GM12878 (cell line): ENCODE measurements at regions not wholly inside any gene's neighbourhood (a gene's known extent, or its start where the extent isn't known, plus 50 kb on each side); places are given as distances from the start of the nearest gene placed in this dataset.

Source experiments
- ATAC-seq: fragments of 200-7000 bp; cut with Tn5 transposase; 3 replicates; pipeline ENCODE4 v1.9.1; 2020; ENCODE audit warnings: mild to moderate bottlenecking, moderate library complexity
- BruUV-seq: library from RNA; stranded (reverse); fragments of 400-500 nt; replicated peaks from 2 replicates; lab custom pipeline; 2021; lab: Mats Ljungman, UMichigan
- CTCF ChIA-PET: fragments of 300-600 bp; sonication (Branson Sonifier 250); formaldehyde crosslinking; extraction: SDS; loops from one replicate; lab custom pipeline; 2021; ENCODE audit warnings: inconsistent platforms; lab: Yijun Ruan, JAX
- POLR2A ChIA-PET: fragments of 350-600 bp; formaldehyde crosslinking; extraction: SDS; loops from one replicate; lab custom pipeline; 2021; ENCODE audit warnings: inconsistent platforms; lab: Charles Lee
- RAD21 ChIA-PET: fragments of 300-600 bp; sonication (Branson Sonifier 250); formaldehyde crosslinking; loops from one replicate; lab custom pipeline; 2023; ENCODE audit warnings: antibody characterized with exemption; ENCODE audit not compliant: unreplicated experiment; lab: Charles Lee
- SMC1A ChIA-PET: fragments of 300-600 bp; sonication (Branson Sonifier 250); formaldehyde crosslinking; loops from one replicate; lab custom pipeline; 2023; ENCODE audit not compliant: unreplicated experiment, uncharacterized antibody; lab: Charles Lee
- DNase-seq: peaks from one replicate; pipeline ENCODE4 v3.0.0-alpha.2; 2011; ENCODE audit warnings: low read depth, low spot score
- FAIRE-seq: peaks from 3 replicates; lab custom pipeline; 2011; peaks lifted over from hg19 to GRCh38; lab: Jason Lieb, UNC
- H2AFZ ChIP-seq: 2 replicates; pipeline ENCODE4 v1.6.0; 2011; ENCODE audit warnings: low read depth, low read length, control low read depth; ENCODE audit not compliant: control insufficient read depth
- H3K27ac ChIP-seq: 2 replicates; pipeline ENCODE4 v1.5.1; 2011; ENCODE audit warnings: control low read depth; ENCODE audit not compliant: control insufficient read depth, insufficient read depth
- H3K27me3 ChIP-seq, 2 experiments: replicated peaks in 1 of 2; 2 replicates each; pipeline versions ENCODE4 v1.6.0 to v1.6.1; 2011; ENCODE audit warnings: low read length in 1 of 2; ENCODE audit not compliant: control insufficient read depth in 2 of 2, insufficient read depth in 2 of 2
- H3K36me3 ChIP-seq, 2 experiments: 2 replicates each; pipeline ENCODE4 v1.5.1; 2011; ENCODE audit warnings: low read length in 1 of 2; ENCODE audit not compliant: control insufficient read depth in 2 of 2, insufficient read depth in 2 of 2
- H3K4me1 ChIP-seq: 2 replicates; pipeline ENCODE4 v1.6.1; 2011; ENCODE audit warnings: mild to moderate bottlenecking, low read length, moderate library complexity, mixed read lengths; ENCODE audit not compliant: control insufficient read depth, insufficient read depth
- H3K4me2 ChIP-seq: 2 replicates; pipeline ENCODE4 v1.6.0; 2011; ENCODE audit warnings: control low read depth; ENCODE audit not compliant: control insufficient read depth, insufficient read depth
- H3K4me3 ChIP-seq: fragments of 200-600 bp; sonication (generic); 2 replicates; pipeline ENCODE4 v1.5.1; 2016
- H3K79me2 ChIP-seq: 2 replicates; pipeline ENCODE4 v1.6.0; 2011; ENCODE audit warnings: low read length; ENCODE audit not compliant: control insufficient read depth, insufficient read depth
- H3K9ac ChIP-seq: 2 replicates; pipeline ENCODE4 v1.8.0; 2011; ENCODE audit warnings: low read length, control low read depth, mixed read lengths; ENCODE audit not compliant: control insufficient read depth, insufficient read depth
- H3K9me3 ChIP-seq: replicated peaks from 3 replicates; pipeline ENCODE4 v1.5.1; 2011; ENCODE audit warnings: mild to moderate bottlenecking, low read length; ENCODE audit not compliant: control insufficient read depth, insufficient read depth
- H4K20me1 ChIP-seq: 2 replicates; pipeline ENCODE4 v1.6.0; 2011; ENCODE audit not compliant: control insufficient read depth, insufficient read depth
- EGR1 ChIP-seq, 2 experiments: IDR thresholded peaks; 1 replicate in 1 of 2; 2 replicates in 1 of 2; pipeline ENCODE4 v1.6.1; 2011 to 2012; ENCODE audit warnings: low read depth in 2 of 2, low read length in 2 of 2, borderline replicate concordance in 1 of 2, mild to moderate bottlenecking in 1 of 2, moderate library complexity in 1 of 2
- ETV6 ChIP-seq, 2 experiments: fragments of 450-650 bp in 1 of 2; IDR thresholded peaks in 1 of 2; conservative IDR thresholded peaks in 1 of 2; 2 replicates each; pipeline ENCODE4 v1.6.1; 2014; ENCODE audit warnings: antibody characterized with exemption in 1 of 2, borderline replicate concordance in 1 of 2, low read depth in 1 of 2, mild to moderate bottlenecking in 1 of 2, moderate library complexity in 1 of 2
- GABPA ChIP-seq: IDR thresholded peaks from 2 replicates; pipeline ENCODE4 v1.6.1; 2014; ENCODE audit warnings: antibody characterized with exemption, low read depth, mild to moderate bottlenecking, inconsistent platforms
- KAT2A ChIP-seq: conservative IDR thresholded peaks from 2 replicates; pipeline ENCODE4 v1.6.1; 2011; ENCODE audit warnings: low read depth, low read length; ENCODE audit not compliant: control insufficient read depth
- POLR2A ChIP-seq: IDR thresholded peaks from 2 replicates; pipeline ENCODE4 v1.6.1; 2011; ENCODE audit warnings: low read depth, mild to moderate bottlenecking, low read length
- RUNX3 ChIP-seq: IDR thresholded peaks from 2 replicates; pipeline ENCODE4 v1.6.1; 2012; ENCODE audit warnings: low read length, inconsistent platforms
- SMAD1 ChIP-seq: fragments of 450-650 bp; IDR thresholded peaks from 2 replicates; pipeline ENCODE4 v1.6.1; 2018; ENCODE audit warnings: mild to moderate bottlenecking, low read depth; ENCODE audit not compliant: partially characterized antibody
- SRF ChIP-seq, 2 experiments: IDR thresholded peaks; 2 replicates each; pipeline ENCODE4 v1.6.1; 2011; ENCODE audit warnings: low read depth in 2 of 2, low read length in 2 of 2, mild to moderate bottlenecking in 1 of 2, moderate library complexity in 1 of 2
- TCF3 ChIP-seq: IDR thresholded peaks from 2 replicates; pipeline ENCODE4 v1.6.1; 2012; ENCODE audit warnings: low read depth, mild to moderate bottlenecking, low read length, borderline replicate concordance; ENCODE audit not compliant: insufficient read depth
- USF1 ChIP-seq: IDR thresholded peaks from 2 replicates; pipeline ENCODE4 v1.6.1; 2011; ENCODE audit warnings: borderline replicate concordance, low read depth, mild to moderate bottlenecking, moderate library complexity, mixed read lengths, low read length; ENCODE audit not compliant: insufficient read depth; ENCODE audit errors: extremely low read length
- WRNIP1 ChIP-seq: IDR thresholded peaks from 2 replicates; pipeline ENCODE4 v1.6.1; 2011; ENCODE audit warnings: low read depth, low read length, improper control_type of control experiment, borderline replicate concordance
- ZBTB33 ChIP-seq: fragments of 450-650 bp; IDR thresholded peaks from 2 replicates; pipeline ENCODE4 v1.6.1; 2017; ENCODE audit warnings: mild to moderate bottlenecking
- ZNF24 ChIP-seq: fragments of 450-650 bp; IDR thresholded peaks from 2 replicates; pipeline ENCODE4 v1.6.1; 2017; ENCODE audit warnings: antibody characterized with exemption, mild to moderate bottlenecking
- WGBS: methylation state at CpG from one replicate; pipeline ENCODE4 v1.1.6; 2016; ENCODE audit warnings: low lambda C conversion rate; ENCODE audit not compliant: insufficient replicate concordance, insufficient coverage; ENCODE audit errors: missing lambda C conversion rate; 5-methylcytosine and 5-hydroxymethylcytosine counted together
- in situ Hi-C: fragments of 300-500 bp; cut with MboI; formaldehyde crosslinking; loops from 9 replicates; pipeline ENCODE4 v1.14.3; 2018; ENCODE audit warnings: mixed read lengths
- intact Hi-C: fragments of 100-400 bp; cut with micrococcal nuclease; formaldehyde crosslinking; loops from one replicate; pipeline ENCODE4 v1.14.2; 2022; ENCODE audit not compliant: unreplicated experiment
- TF ChIP-seq, protein P1 (sequence below): IDR thresholded peaks from 2 replicates; pipeline ENCODE4 v1.6.1; 2012; ENCODE audit warnings: low read depth, low read length, improper control_type of control experiment
- TF ChIP-seq, protein P2 (sequence below): IDR thresholded peaks from 2 replicates; pipeline ENCODE4 v1.6.1; 2012; ENCODE audit warnings: low read depth, low read length, improper control_type of control experiment
- TF ChIP-seq, protein P3 (sequence below): IDR thresholded peaks from 2 replicates; pipeline ENCODE4 v1.6.1; 2011; ENCODE audit warnings: low read depth, mild to moderate bottlenecking, low read length, moderate library complexity, borderline replicate concordance; ENCODE audit errors: extremely low read depth
- TF ChIP-seq, protein P4 (sequence below): fragments of 450-650 bp; IDR thresholded peaks from 2 replicates; pipeline ENCODE4 v1.6.1; 2014; ENCODE audit warnings: mild to moderate bottlenecking

DNA sequence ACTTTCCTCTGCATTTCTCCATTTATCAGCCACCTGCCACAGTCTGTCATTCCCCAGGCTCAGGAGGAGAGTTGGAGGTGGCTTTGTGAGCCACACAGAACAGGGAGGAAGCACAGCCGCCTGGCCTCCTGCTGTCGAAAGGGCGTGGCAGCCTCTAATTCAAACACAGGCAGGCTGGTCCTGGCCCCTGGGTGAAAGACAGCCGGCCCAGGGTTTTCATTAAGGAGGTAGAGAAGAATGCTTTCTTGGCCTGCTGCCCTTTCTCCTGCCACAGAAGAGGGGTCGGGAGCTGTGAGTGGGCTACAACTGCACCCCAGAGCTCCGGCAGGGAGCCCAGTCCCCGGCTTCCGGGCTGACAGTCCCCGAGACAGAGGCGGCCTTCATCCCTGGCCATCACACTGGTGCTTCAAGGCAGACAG lies 108.6 kb upstream of the FZD10 start:
- no TSS peak for BruUV-seq
- intact Hi-C loops, result no loop called here
- ChIA-PET CTCF (no interaction called here), SMC1A (no interaction called here)
- Histone ChIP-seq H3K9ac (no peak overlapping the region), H3K79me2 (no peaks in the 10 kb centered on the region), H3K4me1 (no peaks in the 10 kb centered on the region)
- WGBS, result 47% methylated on average over 10 of the region's 10 CpGs
- TF ChIP-seq, protein P1, sequence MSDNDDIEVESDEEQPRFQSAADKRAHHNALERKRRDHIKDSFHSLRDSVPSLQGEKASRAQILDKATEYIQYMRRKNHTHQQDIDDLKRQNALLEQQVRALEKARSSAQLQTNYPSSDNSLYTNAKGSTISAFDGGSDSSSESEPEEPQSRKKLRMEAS, result no peak
- TF ChIP-seq ZBTB33 (no peak), SRF (IDR thresholded peaks at IDR 0.05; ENCODE audit: low read depth in 2 of 2, low read length in 2 of 2) (no peak), EGR1 (IDR thresholded peaks at IDR 0.05; ENCODE audit: borderline replicate concordance in 1 of 2, low read depth in 2 of 2, low read length in 2 of 2) (no peak), ETV6 (conservative IDR thresholded peaks at IDR 0.05 in 1 of 2, IDR thresholded peaks at IDR 0.05 in 1 of 2; ENCODE audit: borderline replicate concordance in 1 of 2, low read depth in 1 of 2) (no peak), TCF3 (no peak), GABPA (no peak), KAT2A (no peak), RUNX3 (no peak), SMAD1 (no peak), USF1 (no peak), POLR2A (no peak), ZNF24 (no peak), WRNIP1 (no peak)
- TF ChIP-seq, protein P2, sequence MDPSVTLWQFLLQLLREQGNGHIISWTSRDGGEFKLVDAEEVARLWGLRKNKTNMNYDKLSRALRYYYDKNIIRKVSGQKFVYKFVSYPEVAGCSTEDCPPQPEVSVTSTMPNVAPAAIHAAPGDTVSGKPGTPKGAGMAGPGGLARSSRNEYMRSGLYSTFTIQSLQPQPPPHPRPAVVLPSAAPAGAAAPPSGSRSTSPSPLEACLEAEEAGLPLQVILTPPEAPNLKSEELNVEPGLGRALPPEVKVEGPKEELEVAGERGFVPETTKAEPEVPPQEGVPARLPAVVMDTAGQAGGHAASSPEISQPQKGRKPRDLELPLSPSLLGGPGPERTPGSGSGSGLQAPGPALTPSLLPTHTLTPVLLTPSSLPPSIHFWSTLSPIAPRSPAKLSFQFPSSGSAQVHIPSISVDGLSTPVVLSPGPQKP, result no peak
- TF ChIP-seq, protein P3, sequence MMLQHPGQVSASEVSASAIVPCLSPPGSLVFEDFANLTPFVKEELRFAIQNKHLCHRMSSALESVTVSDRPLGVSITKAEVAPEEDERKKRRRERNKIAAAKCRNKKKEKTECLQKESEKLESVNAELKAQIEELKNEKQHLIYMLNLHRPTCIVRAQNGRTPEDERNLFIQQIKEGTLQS, result no peak
- TF ChIP-seq, protein P4, sequence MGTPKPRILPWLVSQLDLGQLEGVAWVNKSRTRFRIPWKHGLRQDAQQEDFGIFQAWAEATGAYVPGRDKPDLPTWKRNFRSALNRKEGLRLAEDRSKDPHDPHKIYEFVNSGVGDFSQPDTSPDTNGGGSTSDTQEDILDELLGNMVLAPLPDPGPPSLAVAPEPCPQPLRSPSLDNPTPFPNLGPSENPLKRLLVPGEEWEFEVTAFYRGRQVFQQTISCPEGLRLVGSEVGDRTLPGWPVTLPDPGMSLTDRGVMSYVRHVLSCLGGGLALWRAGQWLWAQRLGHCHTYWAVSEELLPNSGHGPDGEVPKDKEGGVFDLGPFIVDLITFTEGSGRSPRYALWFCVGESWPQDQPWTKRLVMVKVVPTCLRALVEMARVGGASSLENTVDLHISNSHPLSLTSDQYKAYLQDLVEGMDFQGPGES, result no peak
- TF ChIP-seq, all 136 proteins: peak for 0
- RAD21 ChIA-PET, result no interaction called here
- H3K27me3 ChIP-seq, result no peaks in the 10 kb centered on the region
- FAIRE-seq (no peak), DNase-seq (no peak), ATAC-seq (no peak)
- no peak overlapping the region for H2AFZ ChIP-seq
- H3K9me3 ChIP-seq, result no peaks in the 10 kb centered on the region
- no peak overlapping the region for H3K4me2 ChIP-seq
- no peaks in the 10 kb centered on the region for H3K36me3 ChIP-seq
- H3K4me3 ChIP-seq, result no peak overlapping the region
- POLR2A ChIA-PET, result no interaction called here
- in situ Hi-C loops, result no loop called here
- no peak overlapping the region for H3K27ac ChIP-seq
- H4K20me1 ChIP-seq, result no peaks in the 10 kb centered on the region
